ENCODE measurements at regions not wholly inside any gene's neighbourhood (a gene's known extent, or its start where the extent isn't known, plus 50 kb on each side); places are given as distances from the start of the nearest gene placed in this dataset.
"Not testable (repeated sequence)": the region's sequence is repeated elsewhere in the genome, so short reads cannot be mapped to it uniquely, and the experiment has no call there.

DNA sequence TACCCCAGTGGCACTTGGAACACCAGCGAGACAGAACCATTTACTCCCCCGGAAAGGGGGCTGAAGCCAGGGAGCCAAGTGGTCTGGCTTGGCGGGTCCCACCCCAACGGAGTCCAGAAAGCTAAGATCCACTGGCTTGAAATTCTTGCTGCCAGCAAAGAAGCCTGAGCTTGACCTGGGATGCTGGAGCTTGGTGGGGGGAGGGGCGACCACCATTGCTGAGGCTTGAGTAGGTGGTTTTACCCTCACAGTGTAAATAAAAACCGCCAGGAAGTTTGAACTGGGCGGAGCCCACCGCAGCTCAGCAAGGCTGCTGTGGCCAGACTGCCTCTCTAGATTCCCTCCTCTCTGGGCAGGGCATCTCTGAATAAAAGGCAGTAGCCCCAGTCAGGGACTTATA, 62.8 kb downstream of the RPS24 start:
- 66% methylated on average over 8 of the region's 8 CpGs for WGBS
- not testable (repeated sequence) for H3K9me3 ChIP-seq (ENCODE audit: insufficient read depth, low read depth, low read length); H3K27ac ChIP-seq (ENCODE audit: low read depth, low read length); H3K27me3 ChIP-seq (ENCODE audit: insufficient read depth, low read length); H3K36me3 ChIP-seq (ENCODE audit: insufficient read depth, low read length); H3K9ac ChIP-seq (ENCODE audit: low read depth, low read length); H3K4me3 ChIP-seq (ENCODE audit: low read length); H3K4me1 ChIP-seq (ENCODE audit: insufficient read depth, low read length)

DNA sequence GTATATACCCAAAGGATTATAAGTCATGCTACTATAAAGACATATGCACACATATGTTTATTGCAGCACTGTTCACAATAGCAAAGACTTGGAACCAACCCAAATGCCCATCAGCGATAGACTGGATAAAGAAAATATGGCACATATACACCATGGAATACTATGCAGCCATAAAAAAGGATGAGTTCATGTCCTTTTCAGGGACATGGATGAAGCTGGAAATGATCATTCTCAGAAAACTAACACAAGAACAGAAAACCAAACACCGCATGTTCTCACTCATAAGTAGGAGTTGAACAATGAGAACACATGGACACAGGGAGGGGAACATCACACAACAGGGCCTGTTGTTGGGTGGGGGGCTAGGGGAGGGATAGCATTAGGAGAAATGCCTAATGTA, 68.9 kb downstream of the RPS24 start:
- not testable (repeated sequence) for H3K4me1 ChIP-seq (ENCODE audit: insufficient read depth, low read length); H3K9ac ChIP-seq (ENCODE audit: low read depth, low read length); H3K27me3 ChIP-seq (ENCODE audit: insufficient read depth, low read length); H3K27ac ChIP-seq (ENCODE audit: low read depth, low read length); H3K36me3 ChIP-seq (ENCODE audit: insufficient read depth, low read length); H3K4me3 ChIP-seq (ENCODE audit: low read length); H3K9me3 ChIP-seq (ENCODE audit: insufficient read depth, low read depth, low read length)
- 100% methylated on average over 1 of the region's 2 CpGs for WGBS

DNA sequence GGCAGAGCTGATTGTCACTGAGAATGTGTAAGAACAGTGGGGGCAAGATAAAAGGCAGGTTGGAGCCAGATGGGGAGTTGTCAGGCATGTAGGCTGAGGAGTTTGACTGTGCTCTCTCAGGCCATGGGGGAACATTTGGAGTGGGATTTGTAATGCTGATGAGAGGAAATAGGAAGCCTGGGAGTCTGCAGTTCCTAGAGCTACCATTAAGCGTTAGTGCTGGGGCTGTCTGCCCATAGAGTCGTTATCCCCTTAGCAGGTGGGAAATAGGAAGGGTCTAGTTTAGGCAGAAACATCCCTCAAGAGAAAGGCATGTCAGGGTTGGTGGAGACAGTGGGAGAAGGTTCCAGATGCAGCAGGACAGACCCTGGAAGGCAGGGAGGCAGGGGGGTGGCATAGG, 75.5 kb downstream of the RPS24 start:
- WGBS = 17% methylated on average over 2 of the region's 2 CpGs
- peaks cover 12% of the 10 kb centered on the region; the same call in 1 of the 2 replicates for H3K9me3 ChIP-seq (ENCODE audit: insufficient read depth, low read depth, low read length)
- H3K27me3 ChIP-seq (ENCODE audit: insufficient read depth, low read length) = no peaks in the 10 kb centered on the region
- H3K27ac ChIP-seq (ENCODE audit: low read depth, low read length) = no peak overlapping the region
- H3K9ac ChIP-seq (ENCODE audit: low read depth, low read length) = no peak overlapping the region
- H3K36me3 ChIP-seq (ENCODE audit: insufficient read depth, low read length) = peaks cover 2% of the 10 kb centered on the region; the same call in 1 of the 2 replicates
- H3K4me3 ChIP-seq (ENCODE audit: low read length) = no peak overlapping the region
- H3K4me1 ChIP-seq (ENCODE audit: insufficient read depth, low read length) = peaks cover 3% of the 10 kb centered on the region; the same call in 1 of the 2 replicates

DNA sequence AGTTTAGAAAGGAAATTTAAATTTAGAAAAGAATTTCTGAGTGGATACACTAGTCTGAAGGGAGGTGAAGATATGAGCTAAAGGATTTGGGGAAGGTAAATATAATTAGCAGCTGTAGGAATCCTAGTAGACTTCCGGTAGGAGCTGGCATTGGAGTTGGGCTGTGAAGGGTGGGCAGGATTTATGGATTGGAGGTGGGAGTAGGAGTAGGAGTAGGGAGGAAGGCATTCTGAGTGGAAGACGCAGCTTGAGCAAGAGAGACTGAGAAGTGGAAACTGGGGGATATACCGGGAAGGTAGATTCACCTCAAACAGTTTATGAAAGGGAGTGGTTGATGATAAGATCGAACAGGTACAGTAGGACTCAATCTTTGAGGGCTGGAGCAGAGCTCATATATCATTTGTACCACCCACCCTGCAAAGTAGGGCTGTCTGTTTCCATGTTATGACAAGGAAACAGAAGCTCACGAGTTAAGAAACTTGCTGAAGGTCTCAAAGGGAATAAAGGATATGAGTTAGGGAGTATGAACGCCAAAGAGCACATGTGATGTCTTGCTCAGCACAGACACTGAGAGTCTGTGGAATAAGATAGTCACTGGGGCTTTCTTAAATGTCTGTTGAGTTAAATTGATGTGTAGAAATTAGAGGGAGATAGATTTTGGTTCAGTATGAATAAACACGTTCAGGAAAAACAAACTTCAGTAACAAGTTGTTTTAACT, 81.6 kb downstream of the RPS24 start:
- H3K9me3 ChIP-seq (ENCODE audit: insufficient read depth, low read depth, low read length) = no peaks in the 10 kb centered on the region
- H3K4me1 ChIP-seq (ENCODE audit: insufficient read depth, low read length) = no peaks in the 10 kb centered on the region
- H3K27ac ChIP-seq (ENCODE audit: low read depth, low read length) = no peak overlapping the region
- no peaks in the 10 kb centered on the region for H3K36me3 ChIP-seq (ENCODE audit: insufficient read depth, low read length)
- H3K4me3 ChIP-seq (ENCODE audit: low read length) = no peak overlapping the region
- WGBS = 91% methylated on average over 7 of the region's 7 CpGs
- no peak overlapping the region for H3K9ac ChIP-seq (ENCODE audit: low read depth, low read length)
- 0 out of 2 replicates have a peak, but pooled peaks cover 2% of the 10 kb centered on the region for H3K27me3 ChIP-seq (ENCODE audit: insufficient read depth, low read length)

DNA sequence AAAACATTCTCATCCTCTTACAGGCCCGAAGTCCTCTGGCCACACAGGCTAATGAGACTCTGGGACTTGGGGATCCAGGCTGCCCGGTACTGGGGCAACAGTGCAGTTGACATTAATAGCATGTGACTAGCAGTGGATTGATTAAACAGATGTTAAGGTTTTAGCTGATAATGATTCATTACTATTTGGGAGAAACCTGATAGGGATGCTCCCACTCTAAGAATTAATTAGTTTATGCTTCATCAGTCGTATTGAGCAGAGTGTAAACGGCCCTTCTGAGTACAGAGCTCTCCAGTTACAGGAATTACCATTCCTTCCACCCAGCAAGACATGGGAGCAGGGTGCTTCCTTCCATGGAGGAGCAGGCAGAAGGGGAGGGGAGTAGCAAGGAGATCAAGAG, 82.7 kb downstream of the RPS24 start:
- H3K4me3 ChIP-seq (ENCODE audit: low read length) = no peak overlapping the region
- no peaks in the 10 kb centered on the region for H3K36me3 ChIP-seq (ENCODE audit: insufficient read depth, low read length)
- WGBS = 89% methylated on average over 4 of the region's 4 CpGs
- H3K27me3 ChIP-seq (ENCODE audit: insufficient read depth, low read length) = 0 out of 2 replicates have a peak, but pooled peaks cover 2% of the 10 kb centered on the region
- H3K4me1 ChIP-seq (ENCODE audit: insufficient read depth, low read length) = no peaks in the 10 kb centered on the region
- H3K27ac ChIP-seq (ENCODE audit: low read depth, low read length) = no peak overlapping the region
- H3K9ac ChIP-seq (ENCODE audit: low read depth, low read length) = no peak overlapping the region
- peaks cover 1% of the 10 kb centered on the region; the same call in 1 of the 2 replicates for H3K9me3 ChIP-seq (ENCODE audit: insufficient read depth, low read depth, low read length)

DNA sequence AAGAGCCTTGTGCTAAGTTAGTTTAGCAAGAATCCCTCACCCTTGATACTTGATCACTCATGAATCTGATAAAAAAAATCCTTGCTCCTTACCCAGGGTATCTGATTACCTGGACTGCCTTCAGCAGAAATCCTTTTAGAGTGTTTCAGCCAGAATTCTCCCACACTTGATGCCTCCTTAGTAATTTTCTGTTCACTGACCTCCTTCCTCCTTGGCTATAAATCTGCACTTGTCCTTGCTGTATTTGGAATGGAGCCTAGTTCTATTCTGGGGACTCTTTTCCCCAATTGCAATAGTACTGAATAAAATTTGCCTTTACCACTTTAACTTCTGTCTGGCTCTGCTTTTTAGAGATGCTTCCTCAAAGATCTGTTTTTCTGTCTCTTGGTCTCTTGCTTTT, 84.9 kb downstream of the RPS24 start:
- H3K36me3 ChIP-seq (ENCODE audit: insufficient read depth, low read length) = no peaks in the 10 kb centered on the region
- H3K9ac ChIP-seq (ENCODE audit: low read depth, low read length) = no peak overlapping the region
- H3K9me3 ChIP-seq (ENCODE audit: insufficient read depth, low read depth, low read length) = peaks cover 15% of the 10 kb centered on the region; the same call in 1 of the 2 replicates
- no peak overlapping the region for H3K27ac ChIP-seq (ENCODE audit: low read depth, low read length)
- H3K4me1 ChIP-seq (ENCODE audit: insufficient read depth, low read length) = no peaks in the 10 kb centered on the region
- no peak overlapping the region for H3K4me3 ChIP-seq (ENCODE audit: low read length)
- H3K27me3 ChIP-seq (ENCODE audit: insufficient read depth, low read length) = 0 out of 2 replicates have a peak, but pooled peaks cover 2% of the 10 kb centered on the region

DNA sequence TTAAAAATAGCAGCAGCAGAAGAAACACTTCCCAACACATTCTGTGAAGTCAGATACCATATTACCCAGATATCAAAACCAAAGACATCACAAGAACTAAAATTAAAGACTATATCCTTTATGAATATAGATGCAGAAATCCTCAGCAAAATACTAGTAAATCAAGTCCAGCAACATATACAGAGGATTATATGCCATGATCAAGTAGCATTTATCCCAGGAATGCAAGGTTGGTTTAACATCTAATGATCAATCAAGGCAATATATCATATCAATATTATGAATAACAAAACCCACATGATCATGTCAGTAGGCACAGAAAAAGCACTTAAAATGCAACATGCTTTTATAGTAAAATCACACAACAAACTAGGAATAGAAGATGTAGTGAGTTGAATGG, 88.1 kb downstream of the RPS24 start:
- H3K36me3 ChIP-seq (ENCODE audit: insufficient read depth, low read length) = no peaks in the 10 kb centered on the region

DNA sequence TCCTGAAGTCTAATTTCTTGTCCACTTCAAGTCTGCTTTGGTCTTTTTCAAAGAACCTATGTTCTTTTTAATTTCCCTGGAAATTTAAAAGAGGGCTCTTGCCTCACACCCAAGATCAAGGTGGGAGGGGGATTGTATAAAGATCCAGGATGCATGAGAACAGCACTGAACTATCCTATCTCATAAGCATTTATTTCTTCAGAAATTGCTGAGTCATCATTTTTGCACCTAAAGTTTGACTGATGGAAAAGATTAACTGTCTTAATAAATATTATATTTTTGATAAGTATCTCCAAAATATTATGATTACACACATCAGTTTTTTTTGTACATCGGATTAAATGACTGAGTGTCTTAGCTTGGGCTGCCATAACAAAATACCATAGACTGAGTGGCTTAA, 90.5 kb downstream of the RPS24 start:
- H3K36me3 ChIP-seq (ENCODE audit: insufficient read depth, low read length) = no peaks in the 10 kb centered on the region
- H3K9ac ChIP-seq (ENCODE audit: low read depth, low read length) = no peak overlapping the region
- no peaks in the 10 kb centered on the region for H3K27me3 ChIP-seq (ENCODE audit: insufficient read depth, low read length)
- WGBS = 100% methylated on average over 1 of the region's 1 CpG
- H3K27ac ChIP-seq (ENCODE audit: low read depth, low read length) = no peak overlapping the region
- H3K4me1 ChIP-seq (ENCODE audit: insufficient read depth, low read length) = no peaks in the 10 kb centered on the region
- no peak overlapping the region for H3K4me3 ChIP-seq (ENCODE audit: low read length)
- peaks cover 20% of the 10 kb centered on the region; the same call in 1 of the 2 replicates for H3K9me3 ChIP-seq (ENCODE audit: insufficient read depth, low read depth, low read length)

More for the DNA sequence above, 88.1 kb downstream of the RPS24 start:
- Histone ChIP-seq H3K27me3 (ENCODE audit: insufficient read depth, low read length) (no peaks in the 10 kb centered on the region), H3K4me1 (ENCODE audit: insufficient read depth, low read length) (no peaks in the 10 kb centered on the region), H3K9me3 (ENCODE audit: insufficient read depth, low read depth, low read length) (peaks cover 20% of the 10 kb centered on the region; the same call in 1 of the 2 replicates), H3K27ac (ENCODE audit: low read depth, low read length) (no peak overlapping the region), H3K4me3 (ENCODE audit: low read length) (no peak overlapping the region), H3K9ac (ENCODE audit: low read depth, low read length) (no peak overlapping the region)

DNA sequence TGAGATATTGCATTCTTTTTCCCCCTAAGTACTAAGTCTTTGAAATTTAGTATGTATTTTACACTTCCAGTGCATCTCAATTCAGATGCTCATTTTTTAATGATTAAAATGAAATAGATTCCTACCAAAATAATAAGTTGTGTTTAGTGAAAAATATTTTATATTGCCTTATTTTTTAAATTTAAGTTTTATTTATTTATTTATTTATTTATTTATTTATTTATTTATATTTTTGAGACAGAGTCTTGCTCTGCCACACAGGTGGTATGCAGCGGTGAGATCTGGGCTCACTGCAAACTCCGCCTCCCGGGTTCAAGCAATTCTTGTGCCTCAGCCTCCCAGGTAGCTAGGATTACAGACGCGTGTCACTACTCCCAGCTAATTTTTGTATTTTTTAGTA, 95.5 kb downstream of the RPS24 start:
- no peaks in the 10 kb centered on the region for H3K27me3 ChIP-seq (ENCODE audit: insufficient read depth, low read length)
- 92% methylated on average over 5 of the region's 5 CpGs for WGBS

DNA sequence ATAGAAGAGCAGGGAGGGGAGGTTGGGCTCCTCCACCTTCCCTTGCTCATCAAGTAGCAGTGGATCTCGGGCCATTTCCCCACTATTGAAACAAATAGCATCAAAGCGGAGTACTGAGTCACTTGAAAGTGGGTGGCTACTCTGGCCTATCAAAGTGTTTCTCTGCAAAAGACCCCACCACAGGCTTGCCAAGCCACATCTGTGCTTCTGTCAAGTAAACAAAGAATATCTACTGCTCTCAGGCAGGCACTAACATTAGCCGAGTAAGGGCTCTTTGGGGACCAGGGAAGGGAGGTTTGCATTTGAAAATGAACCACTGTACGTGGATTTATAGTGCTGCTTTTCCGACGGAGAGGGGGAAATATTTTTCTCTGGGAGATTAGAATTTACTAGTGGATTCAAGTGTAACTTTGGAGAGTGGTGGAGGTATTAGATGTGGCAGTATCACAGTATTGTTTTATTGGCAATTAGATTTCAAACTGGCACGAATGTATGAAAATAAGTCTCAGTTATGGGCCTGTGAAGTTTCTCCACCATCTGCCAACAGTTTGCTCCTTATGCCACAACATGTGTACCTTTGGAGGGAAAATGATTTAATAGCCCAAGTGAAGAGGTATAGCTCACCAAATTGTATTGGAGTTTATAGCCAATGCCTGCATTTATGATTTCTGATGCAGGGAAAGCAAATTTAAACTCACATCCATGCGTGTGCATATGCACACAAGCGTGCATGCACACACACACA, 97.5 kb downstream of the RPS24 start:
- no peak overlapping the region for H3K27ac ChIP-seq (ENCODE audit: low read depth, low read length)
- H3K4me3 ChIP-seq (ENCODE audit: low read length) = no peak overlapping the region
- 93% methylated on average over 9 of the region's 9 CpGs for WGBS
- peaks cover 6% of the 10 kb centered on the region; the same call in 1 of the 2 replicates for H3K4me1 ChIP-seq (ENCODE audit: insufficient read depth, low read length)
- no peaks in the 10 kb centered on the region for H3K9me3 ChIP-seq (ENCODE audit: insufficient read depth, low read depth, low read length)
- H3K9ac ChIP-seq (ENCODE audit: low read depth, low read length) = no peak overlapping the region
- H3K36me3 ChIP-seq (ENCODE audit: insufficient read depth, low read length) = no peaks in the 10 kb centered on the region
- H3K27me3 ChIP-seq (ENCODE audit: insufficient read depth, low read length) = no peaks in the 10 kb centered on the region

More for the DNA sequence above, 95.5 kb downstream of the RPS24 start:
- Histone ChIP-seq H3K36me3 (ENCODE audit: insufficient read depth, low read length) (no peaks in the 10 kb centered on the region), H3K4me3 (ENCODE audit: low read length) (no peak overlapping the region), H3K9me3 (ENCODE audit: insufficient read depth, low read depth, low read length) (no peaks in the 10 kb centered on the region), H3K4me1 (ENCODE audit: insufficient read depth, low read length) (no peaks in the 10 kb centered on the region; the same call in 1 of the 2 replicates), H3K9ac (ENCODE audit: low read depth, low read length) (no peak overlapping the region), H3K27ac (ENCODE audit: low read depth, low read length) (no peak overlapping the region)

DNA sequence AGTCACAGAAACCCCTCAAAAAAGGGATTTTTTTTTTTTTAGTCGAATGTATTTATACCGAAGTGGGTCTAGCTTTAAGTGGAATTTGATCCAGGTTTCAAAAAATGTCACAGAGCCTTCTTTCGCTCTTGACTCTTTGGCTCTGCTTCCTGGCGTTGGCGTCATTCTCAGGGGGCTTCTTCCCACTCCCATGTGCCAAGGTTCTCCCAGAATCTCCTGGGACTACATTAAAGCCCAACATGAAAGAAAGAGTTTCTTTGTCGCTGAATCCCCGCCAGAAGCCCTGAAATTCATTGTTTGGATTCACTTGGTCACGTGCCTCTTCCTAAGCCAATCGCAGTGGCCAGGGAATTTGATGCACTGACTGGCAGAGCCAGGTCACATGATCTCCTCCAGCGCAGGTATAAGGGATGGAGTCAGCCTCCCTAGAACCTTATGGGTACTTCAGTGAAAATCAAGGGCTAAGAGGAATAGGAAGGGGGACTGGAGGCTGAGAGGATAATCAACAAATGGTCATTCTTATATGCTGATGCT, 101.2 kb downstream of the RPS24 start:
- Histone ChIP-seq H3K9ac (ENCODE audit: low read depth, low read length) (no peak overlapping the region), H3K27me3 (ENCODE audit: insufficient read depth, low read length) (no peaks in the 10 kb centered on the region), H3K9me3 (ENCODE audit: insufficient read depth, low read depth, low read length) (no peaks in the 10 kb centered on the region), H3K4me3 (ENCODE audit: low read length) (no peak overlapping the region), H3K27ac (ENCODE audit: low read depth, low read length) (no peak overlapping the region), H3K4me1 (ENCODE audit: insufficient read depth, low read length) (peaks cover 10% of the 10 kb centered on the region), H3K36me3 (ENCODE audit: insufficient read depth, low read length) (no peaks in the 10 kb centered on the region)
- WGBS = 92% methylated on average over 10 of the region's 10 CpGs

All from HUES64 (cell line).